ENCODE measurements at regions not wholly inside any gene's neighbourhood (a gene's known extent, or its start where the extent isn't known, plus 50 kb on each side); places are given as distances from the start of the nearest gene placed in this dataset.

- DNase-seq = no peak
- Histone ChIP-seq H3K36me3 (no peaks in the 10 kb centered on the region), H3K27ac (peak overlapping the region; percentile 75 to 89 (median 84)), H3K9me3 (no peaks in the 10 kb centered on the region), H3K4me1 (peaks cover 0 to 22% (median 5%) of the 10 kb centered on the region in 4 donors), H3K4me3 (no peak overlapping the region), H3K27me3 (no peaks in the 10 kb centered on the region)
- in situ Hi-C loops (cut with MboI; ENCODE audit: low pct_ligation_motif_present in 1 of 4, low pct_unique_long_range_greater_than_20kb in 1 of 4, low sequenced_read_pairs in 3 of 4) = no loop called here
- TF ChIP-seq POLR2AphosphoS5 (IDR thresholded peaks at IDR 0.05) (no peak), POLR2A (IDR thresholded peaks at IDR 0.05) (no peak), EP300 (IDR thresholded peaks at IDR 0.05; ENCODE audit: low read depth) (no peak), CTCF (IDR thresholded peaks at IDR 0.05) (no peak)
- intact Hi-C loops (cut with DNase I; ENCODE audit: low total_unique reads) = no loop called here
- WGBS, 2 donors (ENCODE audit: low coverage in 1 of 2) = 94% methylated on average over 1 of the region's 1 CpG; no CpG with 5 or more reads in 1 of the 2 donors
Measured at GRCh38 chr10:29837586-29837985, 202.8 kb upstream of the SVIL start.

- Histone ChIP-seq H3K27me3 (no peaks in the 10 kb centered on the region), H3K4me3 (no peak overlapping the region), H3K27ac (peak overlapping the region; percentile 75 to 89 (median 84)), H3K4me1 (peaks cover 0 to 20% (median 4%) of the 10 kb centered on the region in 4 donors), H3K9me3 (no peaks in the 10 kb centered on the region), H3K36me3 (no peaks in the 10 kb centered on the region)
- TF ChIP-seq POLR2AphosphoS5 (IDR thresholded peaks at IDR 0.05) = no peak
- no peak for TF ChIP-seq CTCF (IDR thresholded peaks at IDR 0.05)
- TF ChIP-seq EP300 (IDR thresholded peaks at IDR 0.05; ENCODE audit: low read depth) = no peak
- TF ChIP-seq POLR2A (IDR thresholded peaks at IDR 0.05) = no peak
- intact Hi-C loops (cut with DNase I; ENCODE audit: low total_unique reads) = no loop called here
- DNase-seq = no peak
- in situ Hi-C loops (cut with MboI; ENCODE audit: low pct_ligation_motif_present in 1 of 4, low pct_unique_long_range_greater_than_20kb in 1 of 4, low sequenced_read_pairs in 3 of 4) = no loop called here
- 90 to 97% methylated on average over 2 to 4 of the region's 4 CpGs for WGBS, 2 donors (ENCODE audit: low coverage in 1 of 2)
Measured at GRCh38 chr10:29836396-29836795, 201.6 kb upstream of the SVIL start.

GRCh38 chr10:29835055-29835454 lies 200.3 kb upstream of the SVIL start:
- no peaks in the 10 kb centered on the region for H3K9me3 ChIP-seq
- in situ Hi-C loops (cut with MboI; ENCODE audit: low pct_ligation_motif_present in 1 of 4, low pct_unique_long_range_greater_than_20kb in 1 of 4, low sequenced_read_pairs in 3 of 4) = no loop called here
- intact Hi-C loops (cut with DNase I; ENCODE audit: low total_unique reads) = no loop called here
- H3K4me1 ChIP-seq = peaks cover 0 to 9% (median 3%) of the 10 kb centered on the region in 4 donors
- no peak overlapping the region for H3K4me3 ChIP-seq
- TF ChIP-seq EP300 (IDR thresholded peaks at IDR 0.05; ENCODE audit: low read depth) (no peak), POLR2A (IDR thresholded peaks at IDR 0.05) (no peak), CTCF (IDR thresholded peaks at IDR 0.05) (no peak), POLR2AphosphoS5 (IDR thresholded peaks at IDR 0.05) (no peak)
- no peak for DNase-seq
- no peaks in the 10 kb centered on the region for H3K36me3 ChIP-seq
- H3K27ac ChIP-seq = peak overlapping the region; percentile 75 to 89 (median 84)
- H3K27me3 ChIP-seq = no peaks in the 10 kb centered on the region

DNA sequence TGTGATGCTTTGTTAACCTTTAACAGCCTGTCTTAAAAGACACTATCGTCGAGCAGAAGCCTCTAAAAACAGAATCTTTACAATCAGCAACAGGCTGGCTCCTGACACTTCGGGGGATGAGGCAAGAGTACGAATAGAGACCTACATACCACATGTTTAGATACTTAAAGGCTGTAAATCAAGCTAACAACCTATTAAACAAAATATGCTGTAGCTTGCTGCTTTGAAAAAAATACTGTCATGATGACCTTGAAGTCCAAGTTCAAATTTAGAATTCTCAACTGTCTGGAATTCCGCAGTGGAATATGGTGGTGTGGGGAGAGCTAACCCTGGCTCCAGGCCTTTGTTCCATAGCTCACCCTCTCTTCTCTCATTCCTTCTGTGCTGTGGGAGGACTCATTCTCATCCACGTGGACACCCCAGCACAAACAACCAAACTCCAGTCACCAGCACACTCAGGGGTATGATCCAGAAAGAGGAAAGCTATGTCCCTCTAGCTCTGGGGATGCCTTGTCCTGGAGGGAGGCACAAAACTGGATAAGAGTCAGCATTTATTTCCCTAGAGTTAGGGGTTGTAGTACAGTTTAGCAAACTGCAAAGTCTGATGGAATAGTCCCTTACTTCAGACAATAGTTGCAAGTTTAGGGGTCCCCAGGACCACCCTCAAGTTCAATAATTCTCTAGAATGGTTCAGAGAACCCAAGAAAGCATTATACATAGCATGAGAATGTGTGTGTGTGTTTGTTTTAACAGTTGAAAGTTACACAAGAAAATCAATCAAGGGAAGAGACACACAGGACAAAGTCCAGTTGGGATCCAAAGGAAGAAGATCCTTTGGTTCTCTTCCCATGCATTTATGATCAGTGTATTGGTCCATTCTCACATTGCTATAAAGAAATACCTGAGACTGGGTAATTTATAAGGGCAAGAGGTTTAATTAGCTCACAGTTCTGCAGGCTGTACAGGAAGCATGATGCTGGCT lies 196.1 kb upstream of the SVIL start:
- TF ChIP-seq POLR2AphosphoS5 (IDR thresholded peaks at IDR 0.05) (peak in 1 of 3 donors; percentile 18), EP300 (IDR thresholded peaks at IDR 0.05; ENCODE audit: low read depth) (no peak), POLR2A (IDR thresholded peaks at IDR 0.05) (no peak)
- no peak for DNase-seq
- H3K4me1 ChIP-seq = no peaks in the 10 kb centered on the region
- H3K9me3 ChIP-seq = no peaks in the 10 kb centered on the region
- peak overlapping the region; percentile 34 to 73 (median 66) for H3K27ac ChIP-seq
- H3K27me3 ChIP-seq = no peaks in the 10 kb centered on the region
- H3K36me3 ChIP-seq = no peaks in the 10 kb centered on the region
- 52 to 69% methylated on average over 5 to 6 of the region's 6 CpGs for WGBS, 2 donors (ENCODE audit: low coverage in 1 of 2)
- no peak overlapping the region for H3K4me3 ChIP-seq
- intact Hi-C loops (cut with DNase I; ENCODE audit: low total_unique reads) = loop anchor here (5.0 kb wide), 1 partner anchor 846 kb away; no protein-coding TSS in a partner anchor
- in situ Hi-C loops (cut with MboI; ENCODE audit: low pct_ligation_motif_present in 1 of 4, low pct_unique_long_range_greater_than_20kb in 1 of 4, low sequenced_read_pairs in 3 of 4) = no loop called here
